ENCODE measurements at regions not wholly inside any gene's neighbourhood (a gene's known extent, or its start where the extent isn't known, plus 50 kb on each side); places are given as distances from the start of the nearest gene placed in this dataset.

DNA sequence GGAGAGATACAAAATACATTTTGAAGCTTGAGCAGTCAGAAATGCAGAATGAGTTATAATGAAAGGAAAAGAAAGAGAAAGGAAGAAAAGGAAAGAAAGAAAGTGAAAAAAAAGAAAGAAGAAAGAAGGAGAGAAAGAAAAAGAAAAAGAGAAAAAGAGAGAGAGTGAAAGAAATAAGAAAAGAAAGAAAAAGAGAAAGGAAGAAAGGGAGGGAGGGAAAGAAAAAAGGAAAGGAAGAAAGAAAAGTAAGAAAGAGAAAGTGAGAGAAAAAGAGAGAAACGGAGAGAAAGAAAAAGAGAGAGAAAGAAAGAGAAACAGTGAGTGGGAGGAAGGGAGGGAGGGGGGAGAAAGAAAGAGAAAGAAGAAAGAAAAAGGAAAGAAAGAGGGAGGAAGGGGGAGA lies 549.9 kb downstream of the GALC start:
- DNase-seq, result no peak
- peaks cover 20% of the 10 kb centered on the region for H3K4me1 Mint-ChIP-seq (ENCODE audit: low read depth, unreplicated experiment)
- peaks cover 2% of the 10 kb centered on the region for H3K27me3 Mint-ChIP-seq (ENCODE audit: unreplicated experiment)
- H3K9me3 Mint-ChIP-seq (ENCODE audit: unreplicated experiment), result peaks cover 4% of the 10 kb centered on the region
- no peak for TF ChIP-seq CTCF (IDR thresholded peaks at IDR 0.05; ENCODE audit: partially characterized antibody, unreplicated experiment)
- no peak overlapping the region for H3K4me3 Mint-ChIP-seq (ENCODE audit: unreplicated experiment)
- H3K36me3 Mint-ChIP-seq (ENCODE audit: unreplicated experiment), result no peaks in the 10 kb centered on the region
- no peak overlapping the region for H3K27ac Mint-ChIP-seq (ENCODE audit: unreplicated experiment)

DNA sequence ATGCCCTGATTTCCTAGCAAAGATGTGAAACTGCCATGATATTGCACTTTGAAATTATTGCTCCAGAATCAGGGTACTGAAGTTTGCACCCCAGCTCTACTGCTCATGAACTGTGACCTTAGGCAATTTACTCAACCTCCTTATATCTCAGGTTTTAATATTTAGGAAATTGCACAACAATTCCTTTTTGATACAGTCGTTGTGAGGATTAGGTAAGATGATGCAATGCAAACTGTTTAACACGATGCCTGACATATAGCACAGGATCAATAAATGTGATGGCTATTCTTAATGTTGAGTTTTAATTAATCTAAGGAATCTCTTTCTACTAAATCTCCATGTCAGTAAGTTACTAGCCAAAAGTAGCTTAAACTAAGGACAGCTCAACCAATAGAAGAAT lies 555.8 kb downstream of the GALC start:
- Mint-ChIP-seq H3K27me3 (ENCODE audit: unreplicated experiment) (peaks cover 2% of the 10 kb centered on the region), H3K36me3 (ENCODE audit: unreplicated experiment) (no peaks in the 10 kb centered on the region), H3K27ac (ENCODE audit: unreplicated experiment) (no peak overlapping the region), H3K9me3 (ENCODE audit: unreplicated experiment) (peaks cover 4% of the 10 kb centered on the region), H3K4me1 (ENCODE audit: low read depth, unreplicated experiment) (peaks cover 30% of the 10 kb centered on the region), H3K4me3 (ENCODE audit: unreplicated experiment) (no peak overlapping the region)
- TF ChIP-seq CTCF (IDR thresholded peaks at IDR 0.05; ENCODE audit: partially characterized antibody, unreplicated experiment), result no peak
- no peak for DNase-seq

DNA sequence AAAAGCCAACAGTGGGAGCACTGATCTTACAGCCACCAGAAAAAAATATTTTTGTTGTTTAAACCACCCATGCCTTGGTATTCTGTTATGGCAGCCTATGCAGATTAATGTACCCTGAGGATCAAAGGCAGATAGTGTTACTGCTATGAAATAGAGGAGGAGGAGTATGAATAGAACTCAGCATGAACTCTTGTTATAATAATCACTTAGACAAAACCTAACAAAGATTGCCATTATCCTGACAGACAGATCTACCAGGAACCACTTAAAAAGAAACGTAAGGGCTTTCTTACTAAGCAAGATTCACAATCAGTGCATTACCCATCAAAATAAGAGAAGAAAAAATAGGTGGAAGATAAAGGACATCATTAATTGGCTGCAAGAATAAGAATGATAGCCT lies 558.3 kb downstream of the GALC start:
- Mint-ChIP-seq H3K36me3 (ENCODE audit: unreplicated experiment) (no peaks in the 10 kb centered on the region), H3K4me3 (ENCODE audit: unreplicated experiment) (no peak overlapping the region), H3K9me3 (ENCODE audit: unreplicated experiment) (no peaks in the 10 kb centered on the region), H3K4me1 (ENCODE audit: low read depth, unreplicated experiment) (peaks cover 18% of the 10 kb centered on the region), H3K27me3 (ENCODE audit: unreplicated experiment) (no peaks in the 10 kb centered on the region), H3K27ac (ENCODE audit: unreplicated experiment) (no peak overlapping the region)
- no peak for DNase-seq
- no peak for TF ChIP-seq CTCF (IDR thresholded peaks at IDR 0.05; ENCODE audit: partially characterized antibody, unreplicated experiment)

GRCh38 chr14:87434011-87434410 lies 559.0 kb downstream of the GALC start:
- H3K36me3 Mint-ChIP-seq (ENCODE audit: unreplicated experiment), result no peaks in the 10 kb centered on the region
- DNase-seq, result no peak
- H3K4me1 Mint-ChIP-seq (ENCODE audit: low read depth, unreplicated experiment), result peaks cover 15% of the 10 kb centered on the region
- no peaks in the 10 kb centered on the region for H3K27me3 Mint-ChIP-seq (ENCODE audit: unreplicated experiment)
- TF ChIP-seq CTCF (IDR thresholded peaks at IDR 0.05; ENCODE audit: partially characterized antibody, unreplicated experiment), result no peak
- no peak overlapping the region for H3K27ac Mint-ChIP-seq (ENCODE audit: unreplicated experiment)
- H3K9me3 Mint-ChIP-seq (ENCODE audit: unreplicated experiment), result no peaks in the 10 kb centered on the region
- H3K4me3 Mint-ChIP-seq (ENCODE audit: unreplicated experiment), result no peak overlapping the region

DNA sequence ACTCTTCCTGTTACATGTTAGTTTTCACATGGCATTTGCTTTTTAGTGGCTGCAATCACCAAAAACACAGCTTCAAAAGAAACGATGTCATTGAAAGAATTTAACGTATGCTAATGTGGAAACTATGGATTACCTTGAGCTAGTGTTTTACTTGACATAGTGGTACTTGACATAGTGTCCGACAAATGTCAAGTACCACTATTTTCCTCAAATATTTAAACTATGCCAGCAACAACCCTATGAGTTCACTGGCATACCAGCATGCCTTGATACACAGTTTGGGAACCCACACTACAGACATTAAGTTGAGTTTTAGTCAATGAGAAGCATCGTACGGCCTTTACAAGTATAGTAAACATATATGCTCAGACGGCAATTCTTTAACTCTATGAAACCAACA lies 560.3 kb downstream of the GALC start:
- Mint-ChIP-seq H3K27ac (ENCODE audit: unreplicated experiment) (no peak overlapping the region), H3K4me3 (ENCODE audit: unreplicated experiment) (no peak overlapping the region), H3K4me1 (ENCODE audit: low read depth, unreplicated experiment) (peaks cover 9% of the 10 kb centered on the region), H3K9me3 (ENCODE audit: unreplicated experiment) (no peaks in the 10 kb centered on the region), H3K36me3 (ENCODE audit: unreplicated experiment) (no peaks in the 10 kb centered on the region), H3K27me3 (ENCODE audit: unreplicated experiment) (no peaks in the 10 kb centered on the region)
- no peak for DNase-seq
- no peak for TF ChIP-seq CTCF (IDR thresholded peaks at IDR 0.05; ENCODE audit: partially characterized antibody, unreplicated experiment)

Measured in glutamatergic neuron (in vitro differentiated cells).